ENCODE measurements at regions not wholly inside any gene's neighbourhood (a gene's known extent, or its start where the extent isn't known, plus 50 kb on each side); places are given as distances from the start of the nearest gene placed in this dataset.

- no peak for DNase-seq (ENCODE audit: low spot score)
Observed at GRCh38 chr14:76551906-76552305, 176.0 kb downstream of the ESRRB start.

GRCh38 chr14:76564471-76565422 lies 188.8 kb downstream of the ESRRB start:
- DNase-seq (ENCODE audit: low spot score) = peak; percentile 26

GRCh38 chr14:76566439-76566838 lies 190.5 kb downstream of the ESRRB start:
- DNase-seq (ENCODE audit: low spot score) = no peak

GRCh38 chr14:76574416-76575095 lies 186.7 kb upstream of the VASH1 start:
- no peak for DNase-seq (ENCODE audit: low spot score)

GRCh38 chr14:76575108-76575507 lies 186.2 kb upstream of the VASH1 start:
- no peak for DNase-seq (ENCODE audit: low spot score)

GRCh38 chr14:76576047-76576741 lies 185.1 kb upstream of the VASH1 start:
- no peak for DNase-seq (ENCODE audit: low spot score)

- no peak for DNase-seq (ENCODE audit: low spot score)
Observed at GRCh38 chr14:76577090-76577489, 184.2 kb upstream of the VASH1 start.

GRCh38 chr14:76577837-76578236 lies 183.4 kb upstream of the VASH1 start:
- no peak for DNase-seq (ENCODE audit: low spot score)

- DNase-seq (ENCODE audit: low spot score) = no peak
Observed at GRCh38 chr14:76580399-76580798, 180.9 kb upstream of the VASH1 start.

GRCh38 chr14:76580967-76581366 lies 180.3 kb upstream of the VASH1 start:
- DNase-seq (ENCODE audit: low spot score) = no peak

GRCh38 chr14:76581592-76581991 lies 179.7 kb upstream of the VASH1 start:
- DNase-seq (ENCODE audit: low spot score) = no peak

GRCh38 chr14:76582447-76582846 lies 178.8 kb upstream of the VASH1 start:
- no peak for DNase-seq (ENCODE audit: low spot score)

GRCh38 chr14:76583174-76583573 lies 178.1 kb upstream of the VASH1 start:
- no peak for DNase-seq (ENCODE audit: low spot score)

- no peak for DNase-seq (ENCODE audit: low spot score)
Observed at GRCh38 chr14:76583805-76584204, 177.5 kb upstream of the VASH1 start.

GRCh38 chr14:76584271-76584702 lies 177.0 kb upstream of the VASH1 start:
- DNase-seq (ENCODE audit: low spot score) = peak; percentile 61

- DNase-seq (ENCODE audit: low spot score) = no peak
Observed at GRCh38 chr14:76585616-76586015, 175.7 kb upstream of the VASH1 start.

GRCh38 chr14:76589246-76589645 lies 172.0 kb upstream of the VASH1 start:
- peak; percentile 29 for DNase-seq (ENCODE audit: low spot score)

- DNase-seq (ENCODE audit: low spot score) = peak; percentile 29
Observed at GRCh38 chr14:76591266-76591665, 170.0 kb upstream of the VASH1 start.

GRCh38 chr14:76595266-76595665 lies 166.0 kb upstream of the VASH1 start:
- no peak for DNase-seq (ENCODE audit: low spot score)

- no peak for DNase-seq (ENCODE audit: low spot score)
Observed at GRCh38 chr14:76597387-76597786, 163.9 kb upstream of the VASH1 start.

GRCh38 chr14:76599141-76599540 lies 162.1 kb upstream of the VASH1 start:
- DNase-seq (ENCODE audit: low spot score) = no peak

- DNase-seq (ENCODE audit: low spot score) = no peak
Observed at GRCh38 chr14:76599559-76600287, 161.5 kb upstream of the VASH1 start.
